NCI-H1436 (cell line): ENCODE measurements at regions not wholly inside any gene's neighbourhood (a gene's known extent, or its start where the extent isn't known, plus 50 kb on each side); places are given as distances from the start of the nearest gene placed in this dataset.
"Not testable (repeated sequence)": the region's sequence is repeated elsewhere in the genome, so short reads cannot be mapped to it uniquely, and the experiment has no call there.

Experiments used
- DNase-seq: peaks from one replicate; lab custom pipeline; 2025; lab: John Stamatoyannopoulos, UW

GRCh38 chr1:193909406-193910082, 723.1 kb upstream of the B3GALT2 start:
- DNase-seq: no peak

- DNase-seq: no peak
Observed at GRCh38 chr1:193905288-193906085, 719.1 kb upstream of the B3GALT2 start.

DNA sequence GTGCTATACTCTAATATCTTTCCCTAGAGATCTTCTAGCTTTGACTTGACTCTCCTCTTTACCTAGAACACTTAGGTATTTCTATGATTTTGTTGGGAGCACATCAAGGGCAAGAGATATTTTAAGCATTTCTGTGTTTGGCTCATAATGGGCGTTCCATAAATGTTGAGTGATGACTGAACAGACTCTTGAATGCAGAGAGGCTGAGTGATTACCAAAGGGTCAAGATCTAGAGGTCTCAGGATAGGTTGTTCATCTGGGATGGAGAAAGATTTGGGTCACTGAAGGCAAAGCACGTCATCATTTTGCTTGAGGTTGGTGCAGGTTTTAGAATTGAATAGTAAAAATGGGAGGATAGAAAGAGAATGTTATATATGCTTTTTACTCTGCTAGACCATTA, 705.4 kb upstream of the B3GALT2 start:
- no peak for DNase-seq

DNA sequence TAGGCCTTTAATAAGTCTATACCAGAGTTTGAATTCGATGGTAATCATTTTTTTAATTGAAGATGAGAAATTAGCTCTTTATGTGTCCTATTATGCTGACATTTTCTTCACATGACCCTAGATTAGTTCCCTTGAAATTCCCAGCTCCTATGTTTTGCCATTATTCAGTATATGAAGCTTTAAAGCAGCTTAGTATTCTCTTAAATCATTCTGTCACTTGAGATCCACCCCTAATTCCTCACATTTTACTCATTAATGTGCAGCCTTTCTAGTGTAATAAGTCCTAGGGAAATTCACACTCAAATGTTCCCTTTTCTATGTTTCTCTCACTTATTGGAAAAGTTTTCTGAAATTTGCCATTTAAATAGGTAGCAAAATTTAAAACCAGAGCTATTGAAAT, 704.5 kb upstream of the B3GALT2 start:
- DNase-seq: no peak

GRCh38 chr1:193884848-193885558, 698.6 kb upstream of the B3GALT2 start:
- no peak for DNase-seq

- not testable (repeated sequence) for DNase-seq
Observed at GRCh38 chr1:193877920-193878319, 691.5 kb upstream of the B3GALT2 start.

GRCh38 chr1:193868425-193868824, 682.0 kb upstream of the B3GALT2 start:
- no peak for DNase-seq

DNA sequence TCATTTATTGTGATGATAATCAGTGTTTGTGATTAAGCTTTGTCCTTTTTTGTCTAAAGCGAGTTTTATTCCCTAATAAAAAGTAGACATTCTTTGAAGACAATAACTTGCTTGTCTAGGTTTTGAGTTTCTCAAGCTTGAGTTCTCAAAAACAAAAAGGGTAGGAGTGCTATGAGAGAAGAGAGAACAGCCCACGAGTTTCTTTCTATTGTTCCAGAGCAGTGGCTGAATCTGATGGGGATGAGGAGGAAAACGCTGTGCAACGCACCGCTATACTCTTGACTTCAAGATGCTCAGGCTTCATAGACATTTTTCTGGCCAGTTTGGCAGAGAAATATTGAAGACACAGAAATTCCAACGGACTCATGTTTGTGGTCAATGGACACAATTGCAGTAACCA, 669.8 kb upstream of the B3GALT2 start:
- no peak for DNase-seq

GRCh38 chr1:193850745-193851144, 664.3 kb upstream of the B3GALT2 start:
- DNase-seq: no peak

- DNase-seq: no peak
Observed at GRCh38 chr1:193846876-193847604, 660.6 kb upstream of the B3GALT2 start.

DNA sequence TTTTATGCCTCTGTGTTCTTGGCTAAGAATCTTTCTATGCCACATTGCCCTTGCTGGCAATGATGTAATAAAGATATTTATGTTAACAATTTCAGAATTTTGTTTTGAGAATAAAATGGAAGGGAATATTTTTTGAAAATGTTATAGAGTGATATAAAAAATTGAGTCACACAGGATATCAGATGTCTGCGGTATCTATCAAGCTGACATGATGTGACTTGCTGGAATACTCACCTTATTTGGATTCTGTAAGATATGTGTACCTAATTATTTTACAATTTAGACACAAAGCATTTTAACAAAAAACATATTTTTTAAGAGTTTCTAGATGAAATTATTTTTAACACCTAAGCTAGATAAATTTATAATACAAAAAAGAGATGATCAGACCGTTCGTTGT, 660.0 kb upstream of the B3GALT2 start:
- DNase-seq: no peak

- DNase-seq: no peak
Observed at GRCh38 chr1:193841857-193842256, 655.4 kb upstream of the B3GALT2 start.

DNA sequence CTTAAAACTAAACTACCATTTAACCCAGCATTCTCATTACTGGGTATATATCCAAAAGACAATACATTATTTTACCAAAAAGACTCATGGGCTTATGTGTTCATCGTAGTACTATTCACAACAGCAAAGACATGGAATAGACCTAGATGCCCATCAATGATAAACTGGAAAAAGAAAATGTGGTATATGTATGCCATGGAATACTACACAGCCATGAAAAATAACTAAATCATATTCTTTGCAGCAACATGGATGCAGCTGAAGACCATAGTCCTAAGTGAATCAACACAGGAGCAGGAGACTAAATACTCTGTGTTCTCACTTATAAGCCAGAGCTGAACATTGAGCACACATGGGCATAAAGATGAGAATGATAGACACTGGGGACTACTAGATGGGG, 645.1 kb upstream of the B3GALT2 start:
- DNase-seq: no peak

GRCh38 chr1:193827516-193827915, 641.1 kb upstream of the B3GALT2 start:
- DNase-seq: no peak

- DNase-seq: no peak
Observed at GRCh38 chr1:193819376-193819775, 633.0 kb upstream of the B3GALT2 start.

GRCh38 chr1:193807208-193807607, 620.8 kb upstream of the B3GALT2 start:
- DNase-seq: no peak

GRCh38 chr1:193806079-193807048, 620.0 kb upstream of the B3GALT2 start:
- no peak for DNase-seq

- no peak for DNase-seq
Observed at GRCh38 chr1:193799948-193800690, 613.7 kb upstream of the B3GALT2 start.

- no peak for DNase-seq
Observed at GRCh38 chr1:193799371-193799770, 613.0 kb upstream of the B3GALT2 start.

DNA sequence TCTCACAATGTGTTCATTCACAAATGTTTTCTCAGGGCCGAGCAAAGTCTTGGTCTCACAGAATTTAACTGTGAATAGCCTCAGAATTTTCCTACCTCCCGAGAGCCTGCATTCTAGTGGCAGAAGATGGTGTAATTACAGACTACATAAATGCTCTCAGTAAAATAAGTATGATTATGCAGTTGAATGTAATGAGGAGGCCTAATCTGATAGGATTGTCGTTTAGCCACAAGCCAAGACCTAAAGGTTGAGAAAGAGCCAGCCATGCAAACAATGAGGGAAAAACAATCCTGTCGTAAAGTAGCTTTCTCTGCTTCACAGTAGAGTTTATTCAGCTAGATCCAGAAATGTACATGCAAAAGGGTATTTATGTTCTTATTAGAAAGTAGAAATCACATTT, 607.8 kb upstream of the B3GALT2 start:
- DNase-seq: peak; percentile 11
